Activated CD4-positive, alpha-beta T cell treated with anti-CD3 and anti-CD28 coated beads for 48 hours (primary cell): ENCODE measurements at regions not wholly inside any gene's neighbourhood (a gene's known extent, or its start where the extent isn't known, plus 50 kb on each side); places are given as distances from the start of the nearest gene placed in this dataset.
"Not testable (repeated sequence)": the region's sequence is repeated elsewhere in the genome, so short reads cannot be mapped to it uniquely, and the experiment has no call there.

Experiments
- DNase-seq: peaks from one replicate; pipeline ENCODE4 v3.0.0-alpha.2; 2020

DNA sequence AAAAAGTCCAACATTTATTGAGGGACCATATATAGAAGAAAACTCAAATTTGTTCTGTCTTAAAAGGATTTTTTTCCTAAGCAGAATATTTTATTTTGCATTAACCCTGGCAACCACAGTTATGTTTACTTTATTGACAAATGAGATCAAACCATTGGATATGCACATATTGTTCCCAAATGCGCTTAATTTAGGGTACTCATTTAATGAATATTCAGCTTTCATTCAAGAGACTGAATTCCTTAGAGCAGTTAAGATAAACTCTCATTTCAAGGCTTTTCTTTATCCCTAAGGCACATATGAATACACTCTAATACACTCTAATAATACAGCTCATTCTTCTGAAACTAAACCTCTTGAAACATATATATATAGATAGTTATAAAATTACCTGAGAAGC lies 150.2 kb downstream of the HMHB1 start:
- DNase-seq, result no peak

- no peak for DNase-seq
Observed at GRCh38 chr5:143964919-143965318, 153.0 kb downstream of the HMHB1 start.

DNA sequence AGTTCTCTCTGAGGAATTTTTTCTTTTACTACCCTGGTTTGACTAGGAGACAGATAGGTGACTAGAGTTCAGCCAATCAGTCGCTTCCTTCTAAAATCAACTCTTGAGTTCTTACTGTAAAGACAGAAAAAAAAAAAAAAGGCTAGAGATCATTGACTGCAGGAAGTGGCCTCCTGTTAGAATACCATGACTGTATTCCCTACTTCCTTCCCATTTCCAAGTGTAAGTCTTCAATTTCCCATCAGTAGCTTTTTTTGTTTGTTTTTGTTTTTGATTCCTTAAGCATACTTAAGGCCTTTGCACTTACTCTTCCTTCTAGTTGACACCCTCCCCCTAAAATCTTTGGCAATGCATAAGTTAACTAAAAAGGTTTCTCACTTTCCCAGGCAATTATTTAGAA lies 154.3 kb downstream of the HMHB1 start:
- DNase-seq, result no peak

- DNase-seq, result no peak
Observed at GRCh38 chr5:143968071-143968878, 156.3 kb downstream of the HMHB1 start.

GRCh38 chr5:143970159-143970558 lies 158.2 kb downstream of the HMHB1 start:
- no peak for DNase-seq

GRCh38 chr5:143972068-143972467 lies 160.1 kb downstream of the HMHB1 start:
- no peak for DNase-seq

- DNase-seq, result no peak
Observed at GRCh38 chr5:143976055-143976454, 164.1 kb downstream of the HMHB1 start.

- DNase-seq, result no peak
Observed at GRCh38 chr5:143977891-143978461, 166.0 kb downstream of the HMHB1 start.

GRCh38 chr5:143979044-143979690 lies 167.2 kb downstream of the HMHB1 start:
- no peak for DNase-seq

DNA sequence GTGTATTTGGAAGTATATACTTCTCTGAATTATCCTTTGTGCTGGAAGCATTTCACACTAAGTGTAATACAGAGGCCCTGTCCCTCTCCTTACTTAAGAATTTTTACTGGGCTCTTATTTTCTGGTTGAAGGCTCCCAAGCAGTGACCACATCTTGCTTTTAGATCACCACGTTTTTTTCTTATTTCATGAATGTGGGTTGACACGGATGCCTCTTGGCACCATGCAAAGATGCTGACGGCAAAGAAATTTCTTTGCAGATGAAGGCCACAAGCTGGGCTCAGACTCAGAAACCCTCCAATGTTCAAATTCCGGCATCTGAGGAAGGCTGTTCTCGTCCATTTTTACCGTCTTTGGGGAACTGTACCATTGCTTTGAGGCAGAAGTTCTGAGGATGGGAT lies 168.5 kb downstream of the HMHB1 start:
- no peak for DNase-seq

DNA sequence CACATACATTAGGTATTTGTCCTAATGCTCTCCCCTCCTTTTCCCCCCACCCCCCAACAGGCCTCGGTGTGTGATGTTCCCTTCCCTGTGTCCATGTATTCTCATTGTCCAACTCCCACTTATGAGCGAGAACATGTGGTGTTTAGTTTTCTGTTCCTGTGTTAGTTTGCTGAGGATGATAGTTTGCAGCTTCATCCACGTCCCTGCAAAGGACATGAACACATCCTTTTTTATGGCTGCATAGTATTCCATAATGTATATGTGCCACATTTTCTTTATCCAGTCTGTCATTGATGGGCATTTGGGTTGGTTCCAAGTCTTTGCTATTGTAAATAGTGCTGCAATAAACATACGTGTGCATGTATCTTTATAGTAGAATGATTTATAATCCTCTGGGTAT lies 171.0 kb downstream of the HMHB1 start:
- not testable (repeated sequence) for DNase-seq

GRCh38 chr5:143985832-143986515 lies 174.0 kb downstream of the HMHB1 start:
- no peak for DNase-seq

DNA sequence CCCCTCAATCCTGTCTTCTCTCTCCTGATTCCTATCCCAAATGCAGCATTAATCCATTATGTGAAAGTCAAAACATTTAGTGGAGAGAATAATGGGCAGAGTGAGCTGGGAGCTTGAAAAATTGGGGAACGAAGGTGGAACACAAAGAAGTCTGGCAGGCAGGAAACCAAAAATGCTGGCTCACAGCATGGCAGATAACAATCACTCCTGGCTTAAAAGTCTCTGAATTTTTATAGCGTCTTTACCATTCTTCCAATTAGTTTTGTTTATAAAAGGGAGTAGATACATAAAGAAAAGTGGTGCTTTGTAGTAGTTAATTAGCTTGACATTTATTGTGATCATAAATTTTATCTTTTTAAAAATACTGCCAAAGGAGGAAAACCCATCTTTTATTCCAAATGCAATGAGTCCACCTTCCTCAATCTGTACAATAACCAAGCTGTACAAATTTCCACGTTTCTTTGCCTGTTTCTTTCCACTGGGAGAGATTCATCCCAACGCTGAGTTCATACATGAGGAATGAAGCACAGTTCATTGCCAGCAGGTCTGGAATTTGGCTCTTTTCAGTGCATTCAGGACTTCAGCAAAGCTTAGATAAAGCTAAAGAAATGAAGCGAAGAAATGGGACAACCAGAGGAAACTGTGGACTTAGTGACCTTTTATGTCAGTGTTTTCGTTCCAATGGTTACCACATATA lies 174.7 kb downstream of the HMHB1 start:
- no peak for DNase-seq

- no peak for DNase-seq
Observed at GRCh38 chr5:143987264-143987663, 175.3 kb downstream of the HMHB1 start.

DNA sequence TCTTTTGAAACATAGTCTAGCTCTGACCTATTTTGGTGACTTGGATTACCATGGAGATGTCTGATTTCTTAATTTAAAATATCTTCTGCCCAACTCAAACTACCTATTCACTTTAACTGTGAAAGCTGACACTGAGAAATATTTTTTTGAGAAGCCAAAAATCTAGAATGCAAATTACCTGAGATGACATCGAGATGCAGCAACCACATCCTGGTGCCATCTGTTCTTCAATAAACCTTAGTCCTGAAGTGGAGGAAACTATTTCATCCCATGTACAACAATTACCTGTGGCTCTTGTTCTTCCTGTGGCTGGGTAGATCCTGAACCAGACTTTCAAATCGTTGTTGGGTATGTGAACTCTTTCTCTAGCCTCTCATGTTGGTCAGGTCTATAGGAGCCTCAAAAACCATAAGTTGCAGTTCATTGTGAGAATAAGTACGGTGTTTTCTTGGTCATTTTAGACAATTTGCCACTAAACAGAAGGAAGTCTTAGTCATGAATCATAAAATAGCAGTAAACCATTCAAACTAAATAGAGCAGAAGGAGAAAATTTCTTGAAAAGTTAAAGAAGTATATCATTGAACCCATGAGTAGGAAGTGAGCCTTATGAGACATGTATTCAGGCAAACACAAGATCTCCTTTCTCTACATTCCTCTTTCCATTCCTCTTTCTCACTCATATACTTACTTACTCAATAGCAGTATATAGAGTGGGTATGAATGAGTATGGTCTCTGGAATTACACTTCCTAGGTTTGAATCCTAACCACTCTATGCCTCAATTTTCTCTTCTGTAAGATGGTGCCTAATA lies 176.0 kb downstream of the HMHB1 start:
- no peak for DNase-seq

GRCh38 chr5:143992496-143992895 lies 178.0 kb downstream of the YIPF5 start:
- no peak for DNase-seq

GRCh38 chr5:144002876-144003275 lies 167.6 kb downstream of the YIPF5 start:
- no peak for DNase-seq

- no peak for DNase-seq
Observed at GRCh38 chr5:144003636-144004035, 166.8 kb downstream of the YIPF5 start.

DNA sequence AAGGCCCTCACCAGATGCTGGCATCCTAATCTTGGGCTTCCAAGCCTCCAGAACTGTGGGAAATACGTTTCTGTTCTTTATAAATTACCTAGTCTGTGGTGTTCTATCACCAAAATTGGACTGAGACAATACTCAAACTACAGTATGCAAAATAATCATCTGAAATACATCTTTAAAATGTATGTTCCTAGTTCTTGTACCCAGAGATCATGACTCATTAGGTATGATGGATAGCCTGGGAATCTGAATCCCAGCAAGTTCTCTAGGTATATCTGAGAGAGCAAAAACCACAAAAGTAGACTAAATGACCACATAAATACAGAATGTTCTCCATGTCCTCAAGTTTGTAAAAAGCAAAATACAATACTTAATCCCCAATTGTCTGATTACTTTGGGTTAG lies 166.3 kb downstream of the YIPF5 start:
- DNase-seq, result no peak

DNA sequence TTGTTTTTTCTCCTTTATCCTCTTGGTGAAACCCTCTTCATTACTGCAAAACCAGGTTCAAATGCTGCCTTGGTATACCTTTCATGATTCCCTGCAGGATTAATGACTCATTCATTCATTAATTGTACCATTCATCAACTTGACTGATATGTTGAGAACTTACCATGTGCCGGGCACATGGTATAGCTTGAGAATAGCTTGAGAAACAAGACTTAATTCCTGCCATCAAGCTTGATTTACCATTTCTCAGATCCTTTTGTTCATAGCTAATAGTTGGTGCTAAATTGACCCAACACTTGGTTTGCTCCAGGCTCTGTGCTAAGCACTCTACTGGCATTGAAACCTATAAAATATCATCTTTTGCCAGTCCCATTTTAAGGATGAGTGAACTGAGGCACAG lies 165.7 kb downstream of the YIPF5 start:
- no peak for DNase-seq

- DNase-seq, result no peak
Observed at GRCh38 chr5:144009116-144009515, 161.3 kb downstream of the YIPF5 start.

DNA sequence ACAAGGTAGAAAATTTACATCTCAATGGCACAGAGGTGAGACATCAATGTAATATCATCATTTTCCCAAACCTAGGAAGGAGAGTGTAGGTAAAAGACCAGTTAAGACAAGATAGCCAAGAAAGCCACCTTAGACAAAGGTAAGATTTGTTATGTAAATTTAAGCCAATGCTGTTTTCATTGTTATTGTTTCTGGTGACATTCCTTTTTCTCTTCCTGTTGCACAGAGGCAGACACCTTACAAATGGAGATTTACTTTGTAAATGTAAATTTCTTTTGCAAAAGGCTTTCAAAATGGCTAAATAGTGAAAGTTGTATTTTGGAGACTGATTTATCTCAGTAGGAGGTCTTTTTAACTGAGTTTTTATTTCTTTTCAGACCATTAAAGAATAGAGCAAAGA lies 159.1 kb downstream of the YIPF5 start:
- no peak for DNase-seq
